Upper lobe of left lung (tissue), 4 donors: ENCODE measurements at regions not wholly inside any gene's neighbourhood (a gene's known extent, or its start where the extent isn't known, plus 50 kb on each side); places are given as distances from the start of the nearest gene placed in this dataset.

Source experiments
- CTCF ChIP-seq, 6 experiments: fragments of 450-650 bp in 4 of 6; fragments of 200-600 bp in 2 of 6; sonication (generic) in 2 of 6; IDR thresholded peaks; one replicate each; pipeline ENCODE4 v1.5.1; 2016 to 2019; ENCODE audit warnings: antibody characterized with exemption in 6 of 6
- POLR2A ChIP-seq, 4 donors: fragments of 450-650 bp; IDR thresholded peaks; one replicate each; pipeline ENCODE4 v1.5.1; 2016 to 2017; ENCODE audit warnings: antibody characterized with exemption in 4 of 4, mild to moderate bottlenecking in 2 of 4
- POLR2AphosphoS5 ChIP-seq, 2 donors: sonication (generic); formaldehyde crosslinking; IDR thresholded peaks; one replicate each; pipeline ENCODE4 v1.5.1; 2017; ENCODE audit warnings: antibody characterized with exemption in 2 of 2

- no peak for TF ChIP-seq CTCF (IDR thresholded peaks at IDR 0.05)
- TF ChIP-seq POLR2A (IDR thresholded peaks at IDR 0.05), result no peak
- TF ChIP-seq POLR2AphosphoS5 (IDR thresholded peaks at IDR 0.05), result no peak
Observed at GRCh38 chr6:169404828-169405227, 151.2 kb upstream of the THBS2 start.
